ENCODE measurements at regions not wholly inside any gene's neighbourhood (a gene's known extent, or its start where the extent isn't known, plus 50 kb on each side); places are given as distances from the start of the nearest gene placed in this dataset.

DNA sequence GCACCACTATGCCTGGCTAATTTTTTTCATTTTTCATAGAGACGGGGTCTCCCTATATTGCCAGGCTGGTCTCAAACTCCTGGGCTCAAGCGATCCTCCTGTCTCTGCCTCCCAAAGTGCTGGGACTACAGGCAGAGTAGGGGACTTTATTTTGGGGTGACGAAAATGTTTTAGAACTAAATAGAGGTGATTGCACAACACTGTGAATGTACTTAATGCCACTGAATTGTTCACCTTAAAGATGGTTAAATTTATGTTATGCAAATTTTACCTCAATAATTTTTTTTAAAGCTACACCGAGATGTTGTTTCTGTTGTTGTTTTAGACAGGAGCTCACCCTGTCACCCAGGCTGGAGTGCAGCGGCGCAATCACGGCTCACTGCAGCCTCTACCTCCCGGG, 111.9 kb upstream of the SEC14L1 start:
- WGBS (ENCODE audit: insufficient coverage) = 95% methylated on average over 8 of the region's 8 CpGs
- DNase-seq (no peak), ATAC-seq (no peak)
- Mint-ChIP-seq H3K9me3 (peaks cover 0 to 3% of the 10 kb centered on the region in 2 donors), H3K27me3 (ENCODE audit: low read depth in 2 of 2) (no peaks in the 10 kb centered on the region), H3K4me1 (no peaks in the 10 kb centered on the region), H3K27ac (no peak overlapping the region), H3K4me3 (no peak overlapping the region), H3K36me3 (no peaks in the 10 kb centered on the region)
- H3K36me3 ChIP-seq (ENCODE audit: control insufficient read depth, insufficient read depth, low read length) = no peaks in the 10 kb centered on the region
- H3K9me3 ChIP-seq (ENCODE audit: control insufficient read depth, insufficient read depth, low read length) = peaks cover 10% of the 10 kb centered on the region
- no peak overlapping the region for H3K27ac ChIP-seq (ENCODE audit: low read length)
- intact Hi-C loops (cut with micrococcal nuclease) = no loop called here
- H3K27me3 ChIP-seq (ENCODE audit: control insufficient read depth, insufficient read depth, low read length) = no peaks in the 10 kb centered on the region
- H3K4me1 ChIP-seq (ENCODE audit: control insufficient read depth, insufficient read depth, low read length) = no peaks in the 10 kb centered on the region
- H3K4me3 ChIP-seq (ENCODE audit: low read length) = no peak overlapping the region
- TF ChIP-seq, protein P1, sequence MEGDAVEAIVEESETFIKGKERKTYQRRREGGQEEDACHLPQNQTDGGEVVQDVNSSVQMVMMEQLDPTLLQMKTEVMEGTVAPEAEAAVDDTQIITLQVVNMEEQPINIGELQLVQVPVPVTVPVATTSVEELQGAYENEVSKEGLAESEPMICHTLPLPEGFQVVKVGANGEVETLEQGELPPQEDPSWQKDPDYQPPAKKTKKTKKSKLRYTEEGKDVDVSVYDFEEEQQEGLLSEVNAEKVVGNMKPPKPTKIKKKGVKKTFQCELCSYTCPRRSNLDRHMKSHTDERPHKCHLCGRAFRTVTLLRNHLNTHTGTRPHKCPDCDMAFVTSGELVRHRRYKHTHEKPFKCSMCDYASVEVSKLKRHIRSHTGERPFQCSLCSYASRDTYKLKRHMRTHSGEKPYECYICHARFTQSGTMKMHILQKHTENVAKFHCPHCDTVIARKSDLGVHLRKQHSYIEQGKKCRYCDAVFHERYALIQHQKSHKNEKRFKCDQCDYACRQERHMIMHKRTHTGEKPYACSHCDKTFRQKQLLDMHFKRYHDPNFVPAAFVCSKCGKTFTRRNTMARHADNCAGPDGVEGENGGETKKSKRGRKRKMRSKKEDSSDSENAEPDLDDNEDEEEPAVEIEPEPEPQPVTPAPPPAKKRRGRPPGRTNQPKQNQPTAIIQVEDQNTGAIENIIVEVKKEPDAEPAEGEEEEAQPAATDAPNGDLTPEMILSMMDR (IDR thresholded peaks at IDR 0.05) = no peak

DNA sequence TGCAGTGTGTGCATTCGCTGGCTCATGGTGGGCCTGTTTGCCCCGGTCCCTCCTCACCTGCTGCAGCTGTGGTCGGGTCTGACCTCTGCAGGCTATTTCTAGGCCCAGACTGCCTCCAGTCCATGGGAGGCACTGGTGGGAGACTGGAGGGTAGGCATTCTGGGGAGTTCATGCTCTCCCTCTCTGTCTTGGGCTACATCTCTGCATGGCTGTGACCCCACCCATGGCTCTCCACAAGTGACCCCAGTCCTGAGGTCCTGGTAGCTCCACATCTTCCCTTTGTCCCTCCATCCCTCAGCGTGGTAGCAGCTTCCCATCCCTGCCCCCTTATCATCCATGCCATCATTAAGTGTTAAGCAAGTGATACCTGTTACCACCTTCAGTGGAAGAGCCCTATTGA, 107.8 kb upstream of the SEC14L1 start:
- intact Hi-C loops (cut with micrococcal nuclease) = no loop called here

DNA sequence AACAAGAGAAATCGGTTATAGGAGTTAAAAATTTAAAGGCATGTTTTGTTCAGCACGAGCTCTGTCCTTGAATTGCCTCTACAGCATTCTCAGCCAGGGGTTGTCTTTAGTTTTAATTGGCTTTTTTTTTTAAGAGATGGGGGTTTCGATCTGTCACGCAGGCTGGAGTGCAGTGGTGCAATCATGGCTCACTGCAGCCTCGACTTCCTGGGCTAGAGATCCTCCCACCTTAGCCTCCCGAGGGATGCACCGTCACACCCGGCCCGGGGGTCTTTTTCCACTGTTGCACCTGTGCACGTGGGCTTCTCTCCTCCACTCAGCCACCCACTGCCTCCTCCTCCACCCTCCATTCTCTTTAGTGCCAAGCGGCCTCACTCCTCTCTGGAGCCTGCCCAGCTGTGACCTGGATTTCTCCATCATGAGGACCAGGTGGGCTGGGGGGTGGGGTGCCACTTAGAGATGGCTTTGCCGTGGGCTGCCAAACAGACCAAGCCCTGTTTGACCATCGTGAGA, 106.8 kb upstream of the SEC14L1 start:
- Mint-ChIP-seq H3K9me3 (peaks cover 0 to 3% of the 10 kb centered on the region in 2 donors), H3K27ac (no peak overlapping the region), H3K36me3 (no peaks in the 10 kb centered on the region), H3K27me3 (ENCODE audit: low read depth in 2 of 2) (peaks cover 7 to 14% of the 10 kb centered on the region in 2 donors), H3K4me1 (peaks cover 0 to 12% of the 10 kb centered on the region in 2 donors), H3K4me3 (no peak overlapping the region)
- no peak for ATAC-seq
- Histone ChIP-seq H3K27ac (ENCODE audit: low read length) (no peak overlapping the region), H3K36me3 (ENCODE audit: control insufficient read depth, insufficient read depth, low read length) (no peaks in the 10 kb centered on the region), H3K4me1 (ENCODE audit: control insufficient read depth, insufficient read depth, low read length) (no peaks in the 10 kb centered on the region), H3K9me3 (ENCODE audit: control insufficient read depth, insufficient read depth, low read length) (peaks cover 5% of the 10 kb centered on the region), H3K27me3 (ENCODE audit: control insufficient read depth, insufficient read depth, low read length) (no peaks in the 10 kb centered on the region), H3K4me3 (ENCODE audit: low read length) (no peak overlapping the region)
- WGBS (ENCODE audit: insufficient coverage) = 76% methylated on average over 12 of the region's 13 CpGs
- no peak for DNase-seq
- intact Hi-C loops (cut with micrococcal nuclease) = no loop called here
- TF ChIP-seq, protein P1 (IDR thresholded peaks at IDR 0.05) = no peak

More for the DNA sequence above, 107.8 kb upstream of the SEC14L1 start:
- Mint-ChIP-seq H3K27me3 (ENCODE audit: low read depth in 2 of 2) (peaks cover 7 to 14% of the 10 kb centered on the region in 2 donors), H3K27ac (no peak overlapping the region), H3K36me3 (no peaks in the 10 kb centered on the region), H3K4me3 (no peak overlapping the region), H3K4me1 (peaks cover 0 to 10% of the 10 kb centered on the region in 2 donors), H3K9me3 (peaks cover 0 to 3% of the 10 kb centered on the region in 2 donors)
- WGBS (ENCODE audit: insufficient coverage) = 80% methylated on average over 4 of the region's 4 CpGs
- TF ChIP-seq, protein P1 (IDR thresholded peaks at IDR 0.05) = no peak
- ATAC-seq = no peak
- Histone ChIP-seq H3K4me3 (ENCODE audit: low read length) (no peak overlapping the region), H3K36me3 (ENCODE audit: control insufficient read depth, insufficient read depth, low read length) (no peaks in the 10 kb centered on the region), H3K27ac (ENCODE audit: low read length) (no peak overlapping the region), H3K4me1 (ENCODE audit: control insufficient read depth, insufficient read depth, low read length) (no peaks in the 10 kb centered on the region), H3K27me3 (ENCODE audit: control insufficient read depth, insufficient read depth, low read length) (no peaks in the 10 kb centered on the region), H3K9me3 (ENCODE audit: control insufficient read depth, insufficient read depth, low read length) (peaks cover 5% of the 10 kb centered on the region)
- no peak for DNase-seq

Measured in natural killer cell (primary cell).